ENCODE measurements at regions not wholly inside any gene's neighbourhood (a gene's known extent, or its start where the extent isn't known, plus 50 kb on each side); places are given as distances from the start of the nearest gene placed in this dataset.

DNA sequence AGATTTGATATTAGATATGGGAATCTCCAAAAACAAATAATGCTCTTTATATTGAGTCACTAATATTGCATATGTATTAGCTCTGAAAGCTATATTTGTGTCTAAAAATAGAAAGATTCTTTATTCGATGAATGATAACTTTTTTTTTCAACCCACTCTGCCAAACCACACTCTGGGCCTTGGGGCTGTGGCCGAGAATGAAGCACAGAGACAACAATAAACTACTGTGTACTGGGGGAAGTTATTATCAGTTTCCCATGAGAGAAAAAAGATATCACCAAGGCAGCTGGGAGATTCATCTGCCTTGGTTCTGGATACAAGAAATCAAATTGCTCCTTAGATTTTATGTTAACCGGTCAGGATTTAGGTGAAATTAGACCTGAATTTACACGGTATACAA lies 762.2 kb downstream of the SUCLG1 start:
- TF ChIP-seq GATA2 (IDR thresholded peaks at IDR 0.05; ENCODE audit: low read depth, low read length) (no peak), GATA3 (IDR thresholded peaks at IDR 0.05; ENCODE audit: low read depth, low read length) (no peak)

Measured in SH-SY5Y (cell line).